ENCODE measurements at regions not wholly inside any gene's neighbourhood (a gene's known extent, or its start where the extent isn't known, plus 50 kb on each side); places are given as distances from the start of the nearest gene placed in this dataset.
"Not testable (repeated sequence)": the region's sequence is repeated elsewhere in the genome, so short reads cannot be mapped to it uniquely, and the experiment has no call there.

GRCh38 chr12:5308996-5309395, 122.9 kb upstream of the NTF3 start:
- DNase-seq (ENCODE audit: low read depth in 2 of 2): no peak

GRCh38 chr12:5309654-5310053, 122.3 kb upstream of the NTF3 start:
- DNase-seq (ENCODE audit: low read depth in 2 of 2): no peak

- DNase-seq (ENCODE audit: low read depth in 2 of 2): no peak
Measured at GRCh38 chr12:5310151-5310550, 121.8 kb upstream of the NTF3 start.

- no peak for DNase-seq (ENCODE audit: low read depth in 2 of 2)
Measured at GRCh38 chr12:5317556-5317955, 114.4 kb upstream of the NTF3 start.

- peak; percentile 38 to 41 for DNase-seq (ENCODE audit: low read depth in 2 of 2)
Measured at GRCh38 chr12:5318874-5319273, 113.0 kb upstream of the NTF3 start.

GRCh38 chr12:5328669-5329517, 103.0 kb upstream of the NTF3 start:
- no peak for DNase-seq (ENCODE audit: low read depth in 2 of 2)

- no peak for DNase-seq (ENCODE audit: low read depth in 2 of 2)
Measured at GRCh38 chr12:5332551-5332950, 99.4 kb upstream of the NTF3 start.

GRCh38 chr12:5333096-5333495, 98.8 kb upstream of the NTF3 start:
- no peak for DNase-seq (ENCODE audit: low read depth in 2 of 2)

GRCh38 chr12:5335069-5335468, 96.8 kb upstream of the NTF3 start:
- no peak for DNase-seq (ENCODE audit: low read depth in 2 of 2)

GRCh38 chr12:5341086-5341485, 90.8 kb upstream of the NTF3 start:
- not testable (repeated sequence) for DNase-seq (ENCODE audit: low read depth in 2 of 2)

GRCh38 chr12:5343711-5344110, 88.2 kb upstream of the NTF3 start:
- no peak for DNase-seq (ENCODE audit: low read depth in 2 of 2)

- DNase-seq (ENCODE audit: low read depth in 2 of 2): no peak
Measured at GRCh38 chr12:5344131-5344530, 87.8 kb upstream of the NTF3 start.

- no peak for DNase-seq (ENCODE audit: low read depth in 2 of 2)
Measured at GRCh38 chr12:5345534-5345933, 86.4 kb upstream of the NTF3 start.

- no peak for DNase-seq (ENCODE audit: low read depth in 2 of 2)
Measured at GRCh38 chr12:5348057-5348456, 83.9 kb upstream of the NTF3 start.

- DNase-seq (ENCODE audit: low read depth in 2 of 2): no peak
Measured at GRCh38 chr12:5348491-5348890, 83.4 kb upstream of the NTF3 start.

GRCh38 chr12:5364036-5364770, 67.7 kb upstream of the NTF3 start:
- DNase-seq (ENCODE audit: low read depth in 2 of 2): no peak

- DNase-seq (ENCODE audit: low read depth in 2 of 2): no peak
Measured at GRCh38 chr12:5369298-5369697, 62.6 kb upstream of the NTF3 start.

- DNase-seq (ENCODE audit: low read depth in 2 of 2): no peak
Measured at GRCh38 chr12:5371631-5372030, 60.3 kb upstream of the NTF3 start.

GRCh38 chr12:5374713-5375112, 57.2 kb upstream of the NTF3 start:
- DNase-seq (ENCODE audit: low read depth in 2 of 2): no peak

- no peak for DNase-seq (ENCODE audit: low read depth in 2 of 2)
Measured at GRCh38 chr12:5375547-5376295, 56.2 kb upstream of the NTF3 start.

- no peak for DNase-seq (ENCODE audit: low read depth in 2 of 2)
Measured at GRCh38 chr12:5376591-5377207, 55.2 kb upstream of the NTF3 start.

- DNase-seq (ENCODE audit: low read depth in 2 of 2): peak; percentile 28 to 42
Measured at GRCh38 chr12:5377997-5378592, 53.8 kb upstream of the NTF3 start.
